HCT116 (cell line): ENCODE measurements at regions not wholly inside any gene's neighbourhood (a gene's known extent, or its start where the extent isn't known, plus 50 kb on each side); places are given as distances from the start of the nearest gene placed in this dataset.
"Not testable (repeated sequence)": the region's sequence is repeated elsewhere in the genome, so short reads cannot be mapped to it uniquely, and the experiment has no call there.

Source experiments
- ATAC-seq: fragments of 200-7000 bp; cut with Tn5 transposase; 2 replicates; pipeline ENCODE4 v1.9.1; 2020; ENCODE audit warnings: mild to moderate bottlenecking, moderate library complexity
- BruUV-seq: library from RNA; stranded (reverse); fragments of 400-500 nt; replicated peaks from 2 replicates; lab custom pipeline; 2021; lab: Mats Ljungman, UMichigan
- CTCF ChIA-PET: fragments of 300-600 bp; sonication (Branson Sonifier 250); formaldehyde crosslinking; loops from one replicate; lab custom pipeline; 2021; ENCODE audit warnings: antibody characterized with exemption; lab: Charles Lee
- POLR2A ChIA-PET: fragments of 300-600, 350-600 bp; sonication (Branson Sonifier 250); formaldehyde crosslinking; loops from one replicate; lab custom pipeline; 2021; ENCODE audit warnings: antibody characterized with exemption; lab: Charles Lee
- RAD21 ChIA-PET, 2 experiments: fragments of 300-600 bp; sonication (Branson Sonifier 250); formaldehyde crosslinking; loops; one replicate each; lab custom pipeline; 2023; ENCODE audit warnings: low total read pairs in 2 of 2; ENCODE audit not compliant: uncharacterized antibody in 2 of 2, unreplicated experiment in 2 of 2, low non-redundant PET in 1 of 2; lab: Charles Lee
- DNase-seq: peaks from one replicate; pipeline ENCODE4 v3.0.0-alpha.2; 2010; ENCODE audit warnings: low read depth, low spot score
- H2AFZ ChIP-seq: fragments of 200-600 bp; shearing (Covaris generic), sonication (generic); 2 replicates; pipeline ENCODE4 v1.6.1; 2017; ENCODE audit warnings: low read depth, mixed run types, mixed read lengths, antibody characterized with exemption, low read length; ENCODE audit not compliant: poor library complexity, severe bottlenecking
- H3K27ac ChIP-seq: 2 replicates; pipeline ENCODE4 v1.5.1; 2012; ENCODE audit warnings: low read depth, low read length
- H3K27me3 ChIP-seq: fragments of 200-600 bp; sonication (generic); 2 replicates; pipeline ENCODE4 v1.6.1; 2016; ENCODE audit warnings: mixed run types, low read length, mixed read lengths; ENCODE audit not compliant: insufficient read depth
- H3K36me3 ChIP-seq, 2 experiments: fragments of 200-500 bp in 1 of 2; fragments of 200-600 bp in 1 of 2; sonication (Bioruptor generic) in 1 of 2; sonication (generic) in 1 of 2; 2 replicates each; pipeline versions ENCODE4 v1.5.1 to v1.6.1; 2014 to 2016; ENCODE audit warnings: low read length in 2 of 2, inconsistent platforms in 1 of 2, mixed read lengths in 1 of 2, mixed run types in 1 of 2; ENCODE audit not compliant: insufficient read depth in 2 of 2, control insufficient read depth in 1 of 2
- H3K4me1 ChIP-seq, 2 experiments: fragments of 200-600 bp in 1 of 2; sonication (generic) in 1 of 2; 2 replicates each; pipeline versions ENCODE4 v1.5.1 to v1.6.1; 2012 to 2017; ENCODE audit warnings: low read length in 2 of 2, inconsistent platforms in 1 of 2, mild to moderate bottlenecking in 1 of 2, mixed read lengths in 1 of 2, mixed run types in 1 of 2, moderate library complexity in 1 of 2; ENCODE audit not compliant: insufficient read depth in 2 of 2, control insufficient read depth in 1 of 2
- H3K4me2 ChIP-seq: fragments of 200-600 bp; sonication (generic); 2 replicates; pipeline ENCODE4 v1.6.1; 2017; ENCODE audit warnings: mixed run types, low read length, mixed read lengths
- H3K4me3 ChIP-seq, 2 experiments: fragments of 200-600 bp in 1 of 2; sonication (generic) in 1 of 2; replicated peaks in 1 of 2; 2 replicates each; pipeline ENCODE4 v1.5.1; 2011 to 2016; ENCODE audit warnings: low read length in 2 of 2, control low read depth in 1 of 2, low read depth in 1 of 2, mild to moderate bottlenecking in 1 of 2, mixed read lengths in 1 of 2, mixed run types in 1 of 2
- H3K79me2 ChIP-seq: fragments of 200-600 bp; sonication (generic); 2 replicates; pipeline ENCODE4 v1.6.1; 2017; ENCODE audit warnings: mild to moderate bottlenecking, mixed run types, low read length, moderate library complexity, mixed read lengths; ENCODE audit not compliant: insufficient read depth
- H3K9ac ChIP-seq: fragments of 200-600 bp; sonication (generic); 2 replicates; pipeline ENCODE4 v1.6.1; 2016; ENCODE audit warnings: low read length, mixed read lengths
- H3K9me2 ChIP-seq: fragments of 200-600 bp; sonication (generic), shearing (Covaris generic); 2 replicates; pipeline ENCODE4 v1.6.1; 2017; ENCODE audit warnings: mixed run types, mild to moderate bottlenecking, moderate library complexity; ENCODE audit not compliant: insufficient read depth
- H3K9me3 ChIP-seq, 2 experiments: fragments of 200-500 bp in 1 of 2; fragments of 200-600 bp in 1 of 2; sonication (Bioruptor generic) in 1 of 2; sonication (generic) in 1 of 2; 2 replicates each; pipeline ENCODE4 v1.6.1; 2014 to 2017; ENCODE audit warnings: low read length in 2 of 2, mixed read lengths in 2 of 2, inconsistent platforms in 1 of 2, low read depth in 1 of 2, mild to moderate bottlenecking in 1 of 2, mixed run types in 1 of 2, moderate library complexity in 1 of 2; ENCODE audit not compliant: control insufficient read depth in 1 of 2, insufficient read depth in 1 of 2
- H4K20me1 ChIP-seq: fragments of 200-600 bp; sonication (generic), shearing (Covaris generic); 2 replicates; pipeline ENCODE4 v1.6.1; 2017; ENCODE audit warnings: mixed run types, mild to moderate bottlenecking, moderate library complexity; ENCODE audit not compliant: insufficient read depth
- EZH2 ChIP-seq: fragments of 200-600 bp; sonication (generic); IDR thresholded peaks from 2 replicates; pipeline ENCODE4 v1.6.1; 2017; ENCODE audit warnings: antibody characterized with exemption, mixed run types
- POLR2A ChIP-seq: IDR thresholded peaks from 2 replicates; pipeline ENCODE4 v1.7.0; 2011; ENCODE audit warnings: borderline replicate concordance; ENCODE audit not compliant: insufficient read depth, insufficient read length; ENCODE audit errors: extremely low read depth
- TCF7L2 ChIP-seq: IDR thresholded peaks from 2 replicates; pipeline ENCODE4 v1.7.0; 2011; ENCODE audit warnings: borderline replicate concordance, inconsistent platforms; ENCODE audit not compliant: insufficient read depth, insufficient read length; ENCODE audit errors: extremely low read depth
- ZFX ChIP-seq: fragments of 450-650 bp; IDR thresholded peaks from 2 replicates; pipeline ENCODE4 v1.6.1; 2017
- intact Hi-C: fragments of 100-400 bp; cut with micrococcal nuclease; formaldehyde crosslinking; loops from 2 replicates; pipeline ENCODE4 v1.10.0; 2022
- TF ChIP-seq, protein P1 (sequence below), 3 experiments: fragments of 200-600 bp in 1 of 3; sonication (generic) in 1 of 3; IDR thresholded peaks in 2 of 3; conservative IDR thresholded peaks in 1 of 3; 2 replicates each; pipeline ENCODE4 v1.5.1; 2012 to 2017; ENCODE audit warnings: low read depth in 2 of 3, low read length in 2 of 3, antibody characterized with exemption in 1 of 3, borderline replicate concordance in 1 of 3, control low read depth in 1 of 3, mild to moderate bottlenecking in 1 of 3, mixed read lengths in 1 of 3, mixed run types in 1 of 3, moderate library complexity in 1 of 3; ENCODE audit not compliant: insufficient read depth in 1 of 3

- TF ChIP-seq POLR2A (no peak), EZH2 (no peak), TCF7L2 (no peak), ZFX (no peak)
- TF ChIP-seq, protein P1, sequence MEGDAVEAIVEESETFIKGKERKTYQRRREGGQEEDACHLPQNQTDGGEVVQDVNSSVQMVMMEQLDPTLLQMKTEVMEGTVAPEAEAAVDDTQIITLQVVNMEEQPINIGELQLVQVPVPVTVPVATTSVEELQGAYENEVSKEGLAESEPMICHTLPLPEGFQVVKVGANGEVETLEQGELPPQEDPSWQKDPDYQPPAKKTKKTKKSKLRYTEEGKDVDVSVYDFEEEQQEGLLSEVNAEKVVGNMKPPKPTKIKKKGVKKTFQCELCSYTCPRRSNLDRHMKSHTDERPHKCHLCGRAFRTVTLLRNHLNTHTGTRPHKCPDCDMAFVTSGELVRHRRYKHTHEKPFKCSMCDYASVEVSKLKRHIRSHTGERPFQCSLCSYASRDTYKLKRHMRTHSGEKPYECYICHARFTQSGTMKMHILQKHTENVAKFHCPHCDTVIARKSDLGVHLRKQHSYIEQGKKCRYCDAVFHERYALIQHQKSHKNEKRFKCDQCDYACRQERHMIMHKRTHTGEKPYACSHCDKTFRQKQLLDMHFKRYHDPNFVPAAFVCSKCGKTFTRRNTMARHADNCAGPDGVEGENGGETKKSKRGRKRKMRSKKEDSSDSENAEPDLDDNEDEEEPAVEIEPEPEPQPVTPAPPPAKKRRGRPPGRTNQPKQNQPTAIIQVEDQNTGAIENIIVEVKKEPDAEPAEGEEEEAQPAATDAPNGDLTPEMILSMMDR (IDR thresholded peaks at IDR 0.05 in 2 of 3, conservative IDR thresholded peaks at IDR 0.05 in 1 of 3; ENCODE audit: borderline replicate concordance in 1 of 3, insufficient read depth in 1 of 3, low read depth in 2 of 3, low read length in 2 of 3), result no peak
- Histone ChIP-seq H3K4me2 (no peak overlapping the region), H3K4me3 (no peak overlapping the region), H4K20me1 (no peaks in the 10 kb centered on the region), H3K36me3 (no peaks in the 10 kb centered on the region), H3K27ac (no peak overlapping the region), H3K79me2 (no peaks in the 10 kb centered on the region), H3K4me1 (no peaks in the 10 kb centered on the region), H3K9ac (no peak overlapping the region), H3K27me3 (peaks cover 37% of the 10 kb centered on the region), H2AFZ (no peak overlapping the region), H3K9me3 (no peaks in the 10 kb centered on the region), H3K9me2 (no peaks in the 10 kb centered on the region)
- ChIA-PET CTCF (no interaction called here), RAD21 (no interaction called here), POLR2A (no interaction called here)
- BruUV-seq, result no TSS peak
- no peak for DNase-seq
- intact Hi-C loops, result no loop called here
- no peak for ATAC-seq
These were observed 64.2 kb upstream of the ITGA11 start for GRCh38 chr15:68495981-68496705.

GRCh38 chr15:68496751-68497150 is 64.8 kb upstream of the ITGA11 start:
- BruUV-seq, H3K4me3 ChIP-seq, ATAC-seq, intact Hi-C loops, H4K20me1 ChIP-seq, H3K79me2 ChIP-seq, H2AFZ ChIP-seq, DNase-seq, H3K36me3 ChIP-seq, H3K9me3 ChIP-seq, H3K4me2 ChIP-seq, CTCF ChIA-PET, RAD21 ChIA-PET, H3K27ac ChIP-seq, POLR2A ChIA-PET, H3K9ac ChIP-seq, H3K9me2 ChIP-seq, H3K4me1 ChIP-seq: not testable (repeated sequence)
- H3K27me3 ChIP-seq, result peaks cover 34% of the 10 kb centered on the region
